ENCODE measurements at regions not wholly inside any gene's neighbourhood (a gene's known extent, or its start where the extent isn't known, plus 50 kb on each side); places are given as distances from the start of the nearest gene placed in this dataset.

DNA sequence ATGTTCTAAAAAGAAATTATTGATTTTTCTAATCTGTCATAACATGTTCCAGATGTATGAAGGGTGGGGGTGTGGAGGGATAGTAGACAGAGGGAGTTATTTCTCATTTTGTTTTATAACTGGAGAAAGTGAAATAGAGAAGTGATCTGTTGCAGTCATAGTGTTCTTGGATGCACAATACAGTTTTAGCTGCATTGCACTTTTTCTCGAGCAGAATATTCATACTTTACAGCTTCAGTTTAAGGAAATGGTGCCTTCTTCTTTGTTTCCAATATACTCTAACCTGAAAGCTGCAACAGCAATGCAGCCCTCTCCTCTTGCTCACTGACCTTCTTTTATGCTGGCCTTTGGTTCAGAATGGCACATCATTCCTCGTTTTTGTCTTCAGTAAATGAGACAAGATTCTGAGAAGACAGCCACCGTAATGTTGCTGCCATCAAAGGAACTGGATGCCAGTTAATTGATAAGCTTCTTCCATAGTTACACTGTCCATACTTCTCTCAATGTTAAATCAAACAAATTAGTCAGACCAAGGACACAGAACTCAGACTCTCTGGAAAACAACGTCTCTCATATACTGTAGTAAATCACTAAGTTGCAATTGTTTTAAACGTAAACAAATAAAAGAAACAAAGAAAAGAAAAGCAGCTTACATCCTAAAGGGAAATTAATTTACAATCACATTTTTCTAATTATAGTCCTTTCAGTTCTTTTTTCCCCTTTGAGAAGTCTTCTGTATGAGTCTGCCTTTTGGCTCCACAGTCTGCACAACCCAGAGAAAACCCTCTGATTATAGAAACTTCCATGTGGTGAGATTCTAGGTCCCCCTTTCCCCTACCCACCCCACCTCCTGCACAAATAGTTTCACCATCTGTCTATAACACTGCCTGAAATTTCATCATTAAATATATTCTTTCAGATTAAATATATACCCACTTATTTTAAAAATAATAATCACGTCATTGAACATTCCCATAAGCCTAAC is 97.4 kb upstream of the UGP2 start:
- TF ChIP-seq, protein P1, sequence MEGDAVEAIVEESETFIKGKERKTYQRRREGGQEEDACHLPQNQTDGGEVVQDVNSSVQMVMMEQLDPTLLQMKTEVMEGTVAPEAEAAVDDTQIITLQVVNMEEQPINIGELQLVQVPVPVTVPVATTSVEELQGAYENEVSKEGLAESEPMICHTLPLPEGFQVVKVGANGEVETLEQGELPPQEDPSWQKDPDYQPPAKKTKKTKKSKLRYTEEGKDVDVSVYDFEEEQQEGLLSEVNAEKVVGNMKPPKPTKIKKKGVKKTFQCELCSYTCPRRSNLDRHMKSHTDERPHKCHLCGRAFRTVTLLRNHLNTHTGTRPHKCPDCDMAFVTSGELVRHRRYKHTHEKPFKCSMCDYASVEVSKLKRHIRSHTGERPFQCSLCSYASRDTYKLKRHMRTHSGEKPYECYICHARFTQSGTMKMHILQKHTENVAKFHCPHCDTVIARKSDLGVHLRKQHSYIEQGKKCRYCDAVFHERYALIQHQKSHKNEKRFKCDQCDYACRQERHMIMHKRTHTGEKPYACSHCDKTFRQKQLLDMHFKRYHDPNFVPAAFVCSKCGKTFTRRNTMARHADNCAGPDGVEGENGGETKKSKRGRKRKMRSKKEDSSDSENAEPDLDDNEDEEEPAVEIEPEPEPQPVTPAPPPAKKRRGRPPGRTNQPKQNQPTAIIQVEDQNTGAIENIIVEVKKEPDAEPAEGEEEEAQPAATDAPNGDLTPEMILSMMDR (IDR thresholded peaks at IDR 0.05; ENCODE audit: low read depth, low read length): no peak
- TF ChIP-seq EZH2phosphoT487 (IDR thresholded peaks at IDR 0.05; ENCODE audit: low read depth): no peak

Data from OCI-LY3 (cell line).